Erythroblast (primary cell): ENCODE measurements at regions not wholly inside any gene's neighbourhood (a gene's known extent, or its start where the extent isn't known, plus 50 kb on each side); places are given as distances from the start of the nearest gene placed in this dataset.

Experiments used
- GATA1 ChIP-seq: IDR thresholded peaks from 2 replicates; pipeline ENCODE4 v1.6.1; 2011; ENCODE audit warnings: low read depth, mild to moderate bottlenecking, control low read depth, low read length, moderate library complexity
- POLR2A ChIP-seq: IDR thresholded peaks from 2 replicates; pipeline ENCODE4 v1.6.1; 2011; ENCODE audit warnings: mild to moderate bottlenecking, low read length

GRCh38 chr18:3329872-3330271 is 67.9 kb downstream of the MYL12B start:
- TF ChIP-seq POLR2A = no peak
- no peak for TF ChIP-seq GATA1
